Amniotic stem cell (primary cell): ENCODE measurements at regions not wholly inside any gene's neighbourhood (a gene's known extent, or its start where the extent isn't known, plus 50 kb on each side); places are given as distances from the start of the nearest gene placed in this dataset.
"Not testable (repeated sequence)": the region's sequence is repeated elsewhere in the genome, so short reads cannot be mapped to it uniquely, and the experiment has no call there.

Experiments used
- DNase-seq: peaks from one replicate; lab custom pipeline; 2025; lab: John Stamatoyannopoulos, UW

GRCh38 chr6:56804996-56805395, 149.9 kb upstream of the BEND6 start:
- no peak for DNase-seq

GRCh38 chr6:56803594-56803993, 151.3 kb upstream of the BEND6 start:
- DNase-seq: peak; percentile 19

- DNase-seq: no peak
These were observed 152.3 kb upstream of the BEND6 start for GRCh38 chr6:56802584-56802983.

- no peak for DNase-seq
These were observed 154.9 kb upstream of the BEND6 start for GRCh38 chr6:56799989-56800388.

- DNase-seq: no peak
These were observed 155.5 kb upstream of the DST start for GRCh38 chr6:56798163-56798562.

- no peak for DNase-seq
These were observed 153.5 kb upstream of the DST start for GRCh38 chr6:56796196-56796532.

GRCh38 chr6:56795466-56796195, 152.9 kb upstream of the DST start:
- no peak for DNase-seq

- DNase-seq: no peak
These were observed 151.7 kb upstream of the DST start for GRCh38 chr6:56794421-56794820.

GRCh38 chr6:56793938-56794337, 151.2 kb upstream of the DST start:
- no peak for DNase-seq

- DNase-seq: no peak
These were observed 147.7 kb upstream of the DST start for GRCh38 chr6:56790414-56790813.

- no peak for DNase-seq
These were observed 147.2 kb upstream of the DST start for GRCh38 chr6:56789879-56790278.

- no peak for DNase-seq
These were observed 146.7 kb upstream of the DST start for GRCh38 chr6:56789342-56789741.

- DNase-seq: no peak
These were observed 144.5 kb upstream of the DST start for GRCh38 chr6:56787209-56787608.

- no peak for DNase-seq
These were observed 143.6 kb upstream of the DST start for GRCh38 chr6:56786256-56786655.

GRCh38 chr6:56785536-56785935, 142.8 kb upstream of the DST start:
- DNase-seq: not testable (repeated sequence)

GRCh38 chr6:56780109-56780508, 137.4 kb upstream of the DST start:
- not testable (repeated sequence) for DNase-seq

- DNase-seq: not testable (repeated sequence)
These were observed 135.8 kb upstream of the DST start for GRCh38 chr6:56778503-56778902.

GRCh38 chr6:56775498-56776166, 132.9 kb upstream of the DST start:
- DNase-seq: no peak

GRCh38 chr6:56772737-56773184, 130.1 kb upstream of the DST start:
- no peak for DNase-seq

- DNase-seq: no peak
These were observed 129.4 kb upstream of the DST start for GRCh38 chr6:56771929-56772607.

- DNase-seq: no peak
These were observed 128.5 kb upstream of the DST start for GRCh38 chr6:56771189-56771588.

- no peak for DNase-seq
These were observed 127.4 kb upstream of the DST start for GRCh38 chr6:56770011-56770520.
